RWPE1 (cell line): ENCODE measurements at regions not wholly inside any gene's neighbourhood (a gene's known extent, or its start where the extent isn't known, plus 50 kb on each side); places are given as distances from the start of the nearest gene placed in this dataset.

Source experiments
- CTCF ChIA-PET: fragments of 350-600 bp; sonication (Branson Sonifier 250); formaldehyde crosslinking; extraction: SDS; loops from one replicate; lab custom pipeline; 2021; lab: Yijun Ruan, JAX
- POLR2A ChIA-PET: fragments of 400-600 bp; formaldehyde crosslinking; extraction: SDS; loops from one replicate; lab custom pipeline; 2020; ENCODE audit warnings: antibody characterized with exemption; ENCODE audit not compliant: low non-redundant PET; lab: Yijun Ruan, JAX
- DNase-seq: peaks from one replicate; pipeline ENCODE4 v3.0.0; 2012; ENCODE audit warnings: low spot score
- H3K27ac ChIP-seq: fragments of 450-650 bp; 2 replicates; pipeline ENCODE4 v1.5.1; 2017
- TF ChIP-seq, protein P1 (sequence below): fragments of 450-650 bp; conservative IDR thresholded peaks from 2 replicates; pipeline ENCODE4 v1.5.1; 2017; ENCODE audit warnings: low read depth, mild to moderate bottlenecking

DNA sequence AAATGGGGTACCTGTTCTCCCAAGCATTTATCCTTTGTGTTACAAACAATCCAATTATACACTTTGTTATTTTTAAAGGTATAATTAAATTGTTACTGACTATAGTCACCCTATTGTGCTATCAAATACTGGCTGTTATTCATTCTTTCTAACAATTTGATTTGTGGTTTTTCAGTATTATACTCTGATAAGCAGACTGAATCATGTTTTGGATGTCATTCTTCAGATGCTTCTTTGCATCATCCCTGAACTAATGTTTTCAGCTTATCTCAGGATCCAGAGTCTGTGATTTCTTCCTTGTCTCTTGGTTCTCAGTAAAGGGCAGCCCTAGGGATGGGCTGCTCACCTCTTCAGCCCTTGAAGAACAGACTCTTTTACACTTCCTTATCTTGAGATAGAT lies 177.8 kb upstream of the SGCD start:
- CTCF ChIA-PET = interaction anchor here (0.7 to 0.8 kb wide), 2 partner anchors 104 to 634 kb away, joined by 3 to 7 read pairs; no protein-coding TSS in a partner anchor
- DNase-seq = no peak
- POLR2A ChIA-PET = no interaction called here
- TF ChIP-seq, protein P1, sequence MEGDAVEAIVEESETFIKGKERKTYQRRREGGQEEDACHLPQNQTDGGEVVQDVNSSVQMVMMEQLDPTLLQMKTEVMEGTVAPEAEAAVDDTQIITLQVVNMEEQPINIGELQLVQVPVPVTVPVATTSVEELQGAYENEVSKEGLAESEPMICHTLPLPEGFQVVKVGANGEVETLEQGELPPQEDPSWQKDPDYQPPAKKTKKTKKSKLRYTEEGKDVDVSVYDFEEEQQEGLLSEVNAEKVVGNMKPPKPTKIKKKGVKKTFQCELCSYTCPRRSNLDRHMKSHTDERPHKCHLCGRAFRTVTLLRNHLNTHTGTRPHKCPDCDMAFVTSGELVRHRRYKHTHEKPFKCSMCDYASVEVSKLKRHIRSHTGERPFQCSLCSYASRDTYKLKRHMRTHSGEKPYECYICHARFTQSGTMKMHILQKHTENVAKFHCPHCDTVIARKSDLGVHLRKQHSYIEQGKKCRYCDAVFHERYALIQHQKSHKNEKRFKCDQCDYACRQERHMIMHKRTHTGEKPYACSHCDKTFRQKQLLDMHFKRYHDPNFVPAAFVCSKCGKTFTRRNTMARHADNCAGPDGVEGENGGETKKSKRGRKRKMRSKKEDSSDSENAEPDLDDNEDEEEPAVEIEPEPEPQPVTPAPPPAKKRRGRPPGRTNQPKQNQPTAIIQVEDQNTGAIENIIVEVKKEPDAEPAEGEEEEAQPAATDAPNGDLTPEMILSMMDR = no peak
- no peak overlapping the region for H3K27ac ChIP-seq

DNA sequence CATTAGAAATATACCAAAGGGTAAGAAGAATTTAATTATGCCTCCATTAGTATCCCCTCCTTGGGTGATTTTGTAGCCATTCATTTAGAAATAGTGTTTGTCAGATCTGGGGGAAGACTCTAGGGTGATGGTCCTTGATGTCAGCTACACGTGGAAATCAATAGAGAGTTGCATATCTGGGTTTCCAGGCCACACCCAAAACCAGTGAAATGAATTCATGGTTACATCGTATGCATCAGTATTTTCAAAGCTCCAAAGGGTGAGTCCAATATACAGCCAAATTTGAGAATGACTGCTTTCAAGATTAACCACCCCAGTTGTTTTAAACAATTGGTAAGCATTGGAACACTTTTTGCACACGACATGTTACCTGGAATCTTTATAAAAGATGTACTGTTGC lies 173.4 kb upstream of the SGCD start:
- POLR2A ChIA-PET = no interaction called here
- no peak overlapping the region for H3K27ac ChIP-seq
- no peak for DNase-seq
- TF ChIP-seq, protein P1 = no peak
- CTCF ChIA-PET = no interaction called here

DNA sequence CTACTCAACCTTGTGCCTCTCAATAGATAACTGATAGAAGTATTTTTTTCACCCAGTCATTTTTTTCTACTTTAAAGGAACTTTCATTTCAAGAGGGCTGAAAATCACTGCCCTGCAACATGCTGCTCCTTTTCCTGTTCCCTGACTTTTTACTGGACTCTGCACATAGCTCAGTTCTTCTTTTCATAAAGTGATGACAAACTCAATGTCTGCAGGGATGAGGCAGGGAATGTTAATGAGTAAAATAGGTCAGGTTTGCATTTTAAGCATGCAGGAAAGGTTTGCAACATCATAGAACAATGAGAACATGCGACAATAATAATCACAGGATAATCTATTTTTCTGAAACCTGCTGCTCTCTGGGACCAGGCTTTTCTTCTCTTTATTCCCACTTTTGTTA lies 172.2 kb upstream of the SGCD start:
- POLR2A ChIA-PET = interaction anchor here (0.7 kb wide), 1 partner anchor 335 kb away, joined by 5 read pairs; no protein-coding TSS in a partner anchor
- no peak for DNase-seq
- TF ChIP-seq, protein P1 = no peak
- no peak overlapping the region for H3K27ac ChIP-seq
- CTCF ChIA-PET = interaction anchor here (0.6 to 0.7 kb wide), 2 partner anchors 683 to 942 kb away, joined by 4 to 6 read pairs; no protein-coding TSS in a partner anchor

DNA sequence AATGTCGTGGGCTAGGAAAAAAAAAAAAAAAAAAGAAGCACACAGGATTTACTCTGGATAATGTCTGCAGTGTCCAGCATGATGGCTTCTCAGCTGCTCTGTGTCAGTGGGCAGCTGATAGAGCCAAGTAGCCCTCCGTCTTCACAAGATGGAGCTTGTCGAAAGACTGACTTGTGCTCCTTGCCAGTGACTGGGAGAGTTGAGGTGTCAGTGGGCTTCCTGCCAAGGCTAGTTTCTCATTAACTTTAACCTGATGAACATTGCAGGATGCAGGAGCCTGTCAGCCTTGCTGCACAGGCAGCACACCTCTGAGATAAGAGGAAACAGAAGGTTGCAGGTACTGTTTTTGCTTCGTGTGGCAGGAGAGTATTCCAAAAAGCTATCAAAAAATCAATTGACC lies 171.4 kb upstream of the SGCD start:
- TF ChIP-seq, protein P1 = no peak
- CTCF ChIA-PET = interaction anchor here (0.7 kb wide), 2 partner anchors 675 to 682 kb away, joined by 3 to 6 read pairs; no protein-coding TSS in a partner anchor
- no peak overlapping the region for H3K27ac ChIP-seq
- DNase-seq = no peak
- POLR2A ChIA-PET = interaction anchor here (0.7 kb wide), 1 partner anchor 336 kb away, joined by 5 read pairs; no protein-coding TSS in a partner anchor

DNA sequence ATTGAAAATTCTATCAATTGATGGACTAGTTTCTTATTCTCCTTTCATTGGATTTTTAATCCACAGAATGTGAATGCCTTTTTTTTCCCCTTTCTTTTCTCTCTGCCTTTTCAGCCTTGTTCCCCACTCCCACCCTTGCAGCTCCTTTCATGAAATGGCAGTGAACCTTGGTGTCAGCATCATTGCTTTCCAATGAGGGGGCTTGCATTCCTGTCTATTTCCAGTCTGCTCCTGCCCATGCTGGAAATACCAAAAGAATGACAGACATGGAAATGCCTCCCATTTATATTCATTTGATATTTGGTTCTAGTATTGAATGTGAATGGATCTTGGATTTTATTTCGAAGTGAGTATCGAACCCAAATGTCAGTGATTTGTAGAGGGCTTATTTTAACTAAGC lies 162.7 kb upstream of the SGCD start:
- H3K27ac ChIP-seq = no peak overlapping the region
- POLR2A ChIA-PET = no interaction called here
- TF ChIP-seq, protein P1 = no peak
- CTCF ChIA-PET = no interaction called here
- DNase-seq = no peak

DNA sequence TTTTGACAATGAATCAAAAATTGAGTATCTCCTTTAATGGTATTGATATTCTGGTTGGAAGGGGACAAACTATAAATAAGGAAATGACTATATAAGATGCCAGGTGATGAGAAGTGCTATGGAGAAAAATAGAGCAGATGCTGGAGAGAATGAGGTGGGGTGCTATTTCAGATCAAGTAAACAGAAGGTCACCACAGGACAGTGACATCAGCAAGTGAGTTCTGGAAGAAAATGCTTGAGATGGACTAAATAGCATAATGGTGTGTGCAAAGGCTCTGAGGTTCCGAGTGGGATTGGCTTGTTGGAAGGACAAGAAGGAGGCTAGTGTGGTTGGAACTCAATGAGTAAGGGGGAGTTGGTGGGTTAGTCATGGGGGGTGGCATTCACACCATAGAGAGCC lies 157.5 kb upstream of the SGCD start:
- ChIA-PET CTCF (no interaction called here), POLR2A (no interaction called here)
- H3K27ac ChIP-seq = no peak overlapping the region
- TF ChIP-seq, protein P1 = no peak
- DNase-seq = no peak
